OCI-LY1 (cell line): ENCODE measurements at regions not wholly inside any gene's neighbourhood (a gene's known extent, or its start where the extent isn't known, plus 50 kb on each side); places are given as distances from the start of the nearest gene placed in this dataset.

Experiments
- CTCF ChIP-seq: fragments of 200-600 bp; sonication (generic), shearing (Covaris generic); IDR thresholded peaks from 2 replicates; pipeline ENCODE4 v1.5.1; 2017; ENCODE audit warnings: mild to moderate bottlenecking, antibody characterized with exemption, low read length, moderate library complexity, mixed read lengths
- EZH2 ChIP-seq: fragments of 200-600 bp; sonication (generic), shearing (Covaris generic); IDR thresholded peaks from 2 replicates; pipeline ENCODE4 v1.8.0; 2017; ENCODE audit warnings: borderline replicate concordance, mixed run types, mild to moderate bottlenecking, antibody characterized with exemption, low read length, moderate library complexity, mixed read lengths

- TF ChIP-seq EZH2: no peak
- no peak for TF ChIP-seq CTCF
Observed at GRCh38 chr5:15026011-15026893, 154.7 kb upstream of the ANKH start.
